ENCODE measurements at regions not wholly inside any gene's neighbourhood (a gene's known extent, or its start where the extent isn't known, plus 50 kb on each side); places are given as distances from the start of the nearest gene placed in this dataset.

GRCh38 chr20:10911298-10911697, 237.5 kb upstream of the JAG1 start:
- Histone ChIP-seq H3K9me3 (ENCODE audit: low read length) (no peaks in the 10 kb centered on the region), H4K20me1 (ENCODE audit: insufficient read depth, low read length) (no peaks in the 10 kb centered on the region), H2AFZ (ENCODE audit: low read length) (no peak overlapping the region), H3K4me3 (ENCODE audit: low read depth, low read length, poor library complexity, severe bottlenecking) (no peak overlapping the region), H3K4me1 (ENCODE audit: insufficient read depth, low read length, poor library complexity, severe bottlenecking) (no peaks in the 10 kb centered on the region), H3K9me2 (ENCODE audit: insufficient read depth, low read length) (no peaks in the 10 kb centered on the region), H3K27ac (ENCODE audit: low read depth, low read length, poor library complexity, severe bottlenecking) (no peak overlapping the region), H3K36me3 (ENCODE audit: insufficient read depth, low read length) (no peaks in the 10 kb centered on the region), H3K79me2 (ENCODE audit: insufficient read depth, low read depth, low read length) (no peaks in the 10 kb centered on the region), H3K4me2 (ENCODE audit: low read length) (no peak overlapping the region)
- BruUV-seq (replicated peaks), result no TSS peak
- intact Hi-C loops (cut with micrococcal nuclease; ENCODE audit: unreplicated experiment), result no loop called here
- TF ChIP-seq CTCF (conservative IDR thresholded peaks at IDR 0.05; ENCODE audit: low read length) (no peak), EZH2phosphoT487 (IDR thresholded peaks at IDR 0.05; ENCODE audit: borderline replicate concordance, low read depth, low read length) (no peak)
- ChIA-PET CTCF (ENCODE audit: unreplicated experiment) (no interaction called here), POLR2A (no interaction called here)
- DNase-seq (ENCODE audit: low spot score), result no peak

- no TSS peak for BruUV-seq (replicated peaks)
- ChIA-PET CTCF (ENCODE audit: unreplicated experiment) (no interaction called here), POLR2A (no interaction called here)
- TF ChIP-seq CTCF (conservative IDR thresholded peaks at IDR 0.05; ENCODE audit: low read length), result no peak
- TF ChIP-seq EZH2phosphoT487 (IDR thresholded peaks at IDR 0.05; ENCODE audit: borderline replicate concordance, low read depth, low read length), result no peak
- H3K79me2 ChIP-seq (ENCODE audit: insufficient read depth, low read depth, low read length), result no peaks in the 10 kb centered on the region
- no peak overlapping the region for H3K27ac ChIP-seq (ENCODE audit: low read depth, low read length, poor library complexity, severe bottlenecking)
- no peak for DNase-seq (ENCODE audit: low spot score)
- H3K4me2 ChIP-seq (ENCODE audit: low read length), result no peak overlapping the region
- intact Hi-C loops (cut with micrococcal nuclease; ENCODE audit: unreplicated experiment), result no loop called here
- no peaks in the 10 kb centered on the region for H4K20me1 ChIP-seq (ENCODE audit: insufficient read depth, low read length)
- H3K9me3 ChIP-seq (ENCODE audit: low read length), result no peaks in the 10 kb centered on the region
- no peak overlapping the region for H2AFZ ChIP-seq (ENCODE audit: low read length)
- no peak overlapping the region for H3K4me3 ChIP-seq (ENCODE audit: low read depth, low read length, poor library complexity, severe bottlenecking)
- H3K9me2 ChIP-seq (ENCODE audit: insufficient read depth, low read length), result no peaks in the 10 kb centered on the region
- H3K4me1 ChIP-seq (ENCODE audit: insufficient read depth, low read length, poor library complexity, severe bottlenecking), result no peaks in the 10 kb centered on the region
- H3K36me3 ChIP-seq (ENCODE audit: insufficient read depth, low read length), result no peaks in the 10 kb centered on the region
These were observed 242.0 kb upstream of the JAG1 start for GRCh38 chr20:10915815-10916214.

GRCh38 chr20:10916312-10916711, 242.5 kb upstream of the JAG1 start:
- DNase-seq (ENCODE audit: low spot score), result no peak
- Histone ChIP-seq H3K4me1 (ENCODE audit: insufficient read depth, low read length, poor library complexity, severe bottlenecking) (no peaks in the 10 kb centered on the region), H2AFZ (ENCODE audit: low read length) (no peak overlapping the region), H3K79me2 (ENCODE audit: insufficient read depth, low read depth, low read length) (no peaks in the 10 kb centered on the region), H3K36me3 (ENCODE audit: insufficient read depth, low read length) (no peaks in the 10 kb centered on the region), H3K4me3 (ENCODE audit: low read depth, low read length, poor library complexity, severe bottlenecking) (no peak overlapping the region), H3K4me2 (ENCODE audit: low read length) (no peak overlapping the region), H3K27ac (ENCODE audit: low read depth, low read length, poor library complexity, severe bottlenecking) (no peak overlapping the region), H4K20me1 (ENCODE audit: insufficient read depth, low read length) (no peaks in the 10 kb centered on the region), H3K9me3 (ENCODE audit: low read length) (no peaks in the 10 kb centered on the region), H3K9me2 (ENCODE audit: insufficient read depth, low read length) (no peaks in the 10 kb centered on the region)
- intact Hi-C loops (cut with micrococcal nuclease; ENCODE audit: unreplicated experiment), result no loop called here
- POLR2A ChIA-PET, result no interaction called here
- CTCF ChIA-PET (ENCODE audit: unreplicated experiment), result no interaction called here
- BruUV-seq (replicated peaks), result no TSS peak
- no peak for TF ChIP-seq CTCF (conservative IDR thresholded peaks at IDR 0.05; ENCODE audit: low read length)
- TF ChIP-seq EZH2phosphoT487 (IDR thresholded peaks at IDR 0.05; ENCODE audit: borderline replicate concordance, low read depth, low read length), result no peak
